ENCODE measurements at regions not wholly inside any gene's neighbourhood (a gene's known extent, or its start where the extent isn't known, plus 50 kb on each side); places are given as distances from the start of the nearest gene placed in this dataset.
"Not testable (repeated sequence)": the region's sequence is repeated elsewhere in the genome, so short reads cannot be mapped to it uniquely, and the experiment has no call there.

DNA sequence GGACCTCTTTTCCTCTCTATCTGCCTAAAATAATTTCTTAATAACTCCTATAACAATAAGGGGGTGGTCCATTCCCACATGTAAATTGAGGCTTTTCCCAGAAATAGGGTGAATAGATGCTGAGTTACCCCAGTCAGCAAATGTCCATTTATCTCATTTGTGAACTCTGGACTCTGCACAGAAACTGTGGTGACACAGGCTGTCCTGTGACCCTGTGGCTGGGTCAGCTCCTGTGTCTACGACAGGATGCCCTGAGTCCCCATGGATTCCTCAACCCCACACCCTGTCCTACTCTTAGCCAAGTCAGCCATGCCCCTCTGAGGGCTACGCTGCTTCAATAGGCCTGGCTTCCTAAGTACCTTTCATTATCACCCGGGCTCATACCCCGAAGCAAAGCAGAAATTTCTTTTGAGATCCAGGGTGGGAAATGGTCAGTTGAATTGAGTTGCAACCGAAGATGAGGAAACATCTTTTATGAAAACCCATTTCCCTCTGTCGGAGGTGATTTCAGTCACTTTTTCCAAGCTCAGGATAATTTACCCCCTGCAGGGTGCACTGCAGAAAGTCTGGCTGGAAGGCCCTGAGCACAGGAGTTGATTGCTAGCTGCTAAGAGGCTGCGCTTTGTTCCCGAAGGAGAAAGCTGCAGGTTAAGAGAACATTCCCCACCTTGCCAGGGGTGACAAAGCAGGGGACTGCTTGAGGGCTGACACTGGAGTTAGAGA is 89.5 kb upstream of the PRSS12 start:
- H3K9ac ChIP-seq (replicated peaks in 1 of 4; ENCODE audit: extremely low read depth in 1 of 4, low read depth in 3 of 4, low read length in 3 of 4); H3K4me1 ChIP-seq (replicated peaks in 1 of 4; ENCODE audit: control insufficient read depth in 3 of 4, insufficient read depth in 4 of 4, low read length in 3 of 4); H4K91ac ChIP-seq (replicated peaks; ENCODE audit: insufficient read length, low read length); H2BK12ac ChIP-seq (ENCODE audit: low read depth, low read length); H2BK20ac ChIP-seq (ENCODE audit: low read length); POLR2A ChIA-PET (ENCODE audit: partially characterized antibody); H2AFZ ChIP-seq (ENCODE audit: low read length); H3K18ac ChIP-seq (ENCODE audit: extremely low read depth, low read length); H3K27ac ChIP-seq (ENCODE audit: low read depth, low read length); H3K56ac ChIP-seq (replicated peaks; ENCODE audit: insufficient read length, low read depth, low read length); H4K20me1 ChIP-seq (replicated peaks in 1 of 2; ENCODE audit: control insufficient read depth in 1 of 2, insufficient read depth in 2 of 2, low read length in 2 of 2); H2AK5ac ChIP-seq (ENCODE audit: low read depth, low read length); H3K79me1 ChIP-seq (ENCODE audit: low read depth, low read length); H3K23ac ChIP-seq (ENCODE audit: insufficient read length); H3K36me3 ChIP-seq (ENCODE audit: control insufficient read depth in 2 of 4, insufficient read depth in 4 of 4, low read length in 3 of 4); FAIRE-seq; H4K8ac ChIP-seq (ENCODE audit: extremely low read depth, insufficient read depth, low read length); H3K4me3 ChIP-seq (ENCODE audit: extremely low read depth in 1 of 4, insufficient read depth in 2 of 4, low read depth in 3 of 4, low read length in 4 of 4); H3K9me3 ChIP-seq (ENCODE audit: insufficient read depth in 2 of 2, low read depth in 1 of 2, low read length in 1 of 2); DNase-seq (ENCODE audit: low read depth in 1 of 2, low spot score in 2 of 2); H3K27me3 ChIP-seq (replicated peaks in 1 of 4; ENCODE audit: control insufficient read depth in 3 of 4, extremely low read depth in 1 of 4, insufficient read depth in 3 of 4, low read length in 3 of 4); H3K79me2 ChIP-seq (ENCODE audit: control insufficient read depth in 1 of 2, insufficient read depth in 2 of 2, low read length in 2 of 2); CTCF ChIA-PET (ENCODE audit: partially characterized antibody); H3K4ac ChIP-seq (replicated peaks; ENCODE audit: insufficient read length, low read depth, low read length); H3K4me2 ChIP-seq (ENCODE audit: insufficient read depth in 1 of 2, low read depth in 2 of 2, low read length in 2 of 2); H2BK5ac ChIP-seq (ENCODE audit: low read depth, low read length); H2BK120ac ChIP-seq (replicated peaks; ENCODE audit: low read depth, low read length); H3K14ac ChIP-seq (ENCODE audit: insufficient read length); H3K23me2 ChIP-seq (ENCODE audit: low read depth, low read length); H4K5ac ChIP-seq (ENCODE audit: insufficient read length, low read depth, low read length); H2BK15ac ChIP-seq (ENCODE audit: low read length): not testable (repeated sequence)
- WGBS, 2 experiments (ENCODE audit: extremely low coverage in 1 of 2, insufficient coverage in 1 of 2, insufficient read length in 1 of 2, insufficient replicate concordance in 2 of 2, low coverage in 1 of 2, low lambda C conversion rate in 2 of 2, missing lambda C conversion rate in 1 of 2) = 90% methylated on average over 7 of the region's 8 CpGs; no CpG with 5 or more reads in 1 of the 2 experiments

DNA sequence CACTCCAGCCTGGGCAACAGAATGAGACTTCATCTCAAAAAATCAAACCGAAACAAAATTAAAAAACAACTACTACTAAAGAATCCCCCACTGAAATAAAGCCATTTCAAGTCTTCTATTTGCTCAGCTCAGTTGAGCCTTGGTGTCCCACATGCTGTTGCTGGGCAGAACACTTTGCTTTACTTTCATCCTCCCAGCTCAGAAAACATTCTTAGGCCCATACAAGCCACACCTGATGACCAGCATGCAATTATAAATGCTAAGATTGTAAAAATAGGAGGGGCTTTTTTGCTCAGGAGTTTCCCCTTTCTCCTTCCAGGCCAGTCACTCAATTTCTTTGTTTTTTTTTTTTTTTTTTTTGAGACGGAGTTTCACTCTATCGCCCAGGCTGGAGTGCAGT is 94.6 kb upstream of the PRSS12 start:
- H3K4me1 ChIP-seq (replicated peaks in 1 of 4; ENCODE audit: control insufficient read depth in 3 of 4, insufficient read depth in 4 of 4, low read length in 3 of 4); H3K4ac ChIP-seq (replicated peaks; ENCODE audit: insufficient read length, low read depth, low read length); H3K79me1 ChIP-seq (ENCODE audit: low read depth, low read length); H3K9me3 ChIP-seq (ENCODE audit: insufficient read depth in 2 of 2, low read depth in 1 of 2, low read length in 1 of 2); H3K56ac ChIP-seq (replicated peaks; ENCODE audit: insufficient read length, low read depth, low read length); H4K5ac ChIP-seq (ENCODE audit: insufficient read length, low read depth, low read length); H3K23ac ChIP-seq (ENCODE audit: insufficient read length); H3K79me2 ChIP-seq (ENCODE audit: control insufficient read depth in 1 of 2, insufficient read depth in 2 of 2, low read length in 2 of 2); H3K18ac ChIP-seq (ENCODE audit: extremely low read depth, low read length); H4K20me1 ChIP-seq (replicated peaks in 1 of 2; ENCODE audit: control insufficient read depth in 1 of 2, insufficient read depth in 2 of 2, low read length in 2 of 2); H2AFZ ChIP-seq (ENCODE audit: low read length); H2BK12ac ChIP-seq (ENCODE audit: low read depth, low read length); DNase-seq (ENCODE audit: low read depth in 1 of 2, low spot score in 2 of 2); H2AK5ac ChIP-seq (ENCODE audit: low read depth, low read length); H3K27me3 ChIP-seq (replicated peaks in 1 of 4; ENCODE audit: control insufficient read depth in 3 of 4, extremely low read depth in 1 of 4, insufficient read depth in 3 of 4, low read length in 3 of 4); H3K36me3 ChIP-seq (ENCODE audit: control insufficient read depth in 2 of 4, insufficient read depth in 4 of 4, low read length in 3 of 4); H3K4me3 ChIP-seq (ENCODE audit: extremely low read depth in 1 of 4, insufficient read depth in 2 of 4, low read depth in 3 of 4, low read length in 4 of 4); H4K91ac ChIP-seq (replicated peaks; ENCODE audit: insufficient read length, low read length); H3K14ac ChIP-seq (ENCODE audit: insufficient read length); H2BK20ac ChIP-seq (ENCODE audit: low read length); POLR2A ChIA-PET (ENCODE audit: partially characterized antibody); H2BK120ac ChIP-seq (replicated peaks; ENCODE audit: low read depth, low read length); H4K8ac ChIP-seq (ENCODE audit: extremely low read depth, insufficient read depth, low read length); FAIRE-seq; H3K9ac ChIP-seq (replicated peaks in 1 of 4; ENCODE audit: extremely low read depth in 1 of 4, low read depth in 3 of 4, low read length in 3 of 4); H3K27ac ChIP-seq (ENCODE audit: low read depth, low read length); CTCF ChIA-PET (ENCODE audit: partially characterized antibody); H2BK5ac ChIP-seq (ENCODE audit: low read depth, low read length); H3K4me2 ChIP-seq (ENCODE audit: insufficient read depth in 1 of 2, low read depth in 2 of 2, low read length in 2 of 2); H2BK15ac ChIP-seq (ENCODE audit: low read length); H3K23me2 ChIP-seq (ENCODE audit: low read depth, low read length): not testable (repeated sequence)
- 94% methylated on average over 1 of the region's 3 CpGs; no CpG with 5 or more reads in 1 of the 2 experiments for WGBS, 2 experiments (ENCODE audit: extremely low coverage in 1 of 2, insufficient coverage in 1 of 2, insufficient read length in 1 of 2, insufficient replicate concordance in 2 of 2, low coverage in 1 of 2, low lambda C conversion rate in 2 of 2, missing lambda C conversion rate in 1 of 2)
